ENCODE measurements at regions not wholly inside any gene's neighbourhood (a gene's known extent, or its start where the extent isn't known, plus 50 kb on each side); places are given as distances from the start of the nearest gene placed in this dataset.
A peak's percentile ranks its signal among the peaks of the same experiment; 100 is the strongest.
"Not testable (repeated sequence)": the region's sequence is repeated elsewhere in the genome, so short reads cannot be mapped to it uniquely, and the experiment has no call there.

DNA sequence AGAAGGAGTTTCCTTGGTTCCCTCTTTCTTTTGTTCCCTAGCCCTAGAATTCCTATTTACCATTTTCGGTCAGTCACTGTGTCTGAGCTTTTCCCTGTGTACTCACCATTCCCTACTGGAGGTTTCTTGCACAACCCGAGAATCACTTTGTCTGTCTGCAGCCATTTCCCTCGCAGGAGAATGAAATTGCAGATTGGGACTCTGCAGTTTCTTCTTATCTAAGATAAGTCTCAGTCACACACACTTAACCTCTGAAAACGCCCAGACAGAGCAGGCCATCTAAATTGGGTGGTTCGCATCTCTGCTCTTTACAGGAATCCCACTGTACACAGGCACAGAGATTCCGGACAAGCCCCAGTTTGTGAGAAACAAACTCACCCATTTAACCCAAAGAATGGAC lies 58.6 kb upstream of the CNTNAP2 start:
- no peak for DNase-seq

DNA sequence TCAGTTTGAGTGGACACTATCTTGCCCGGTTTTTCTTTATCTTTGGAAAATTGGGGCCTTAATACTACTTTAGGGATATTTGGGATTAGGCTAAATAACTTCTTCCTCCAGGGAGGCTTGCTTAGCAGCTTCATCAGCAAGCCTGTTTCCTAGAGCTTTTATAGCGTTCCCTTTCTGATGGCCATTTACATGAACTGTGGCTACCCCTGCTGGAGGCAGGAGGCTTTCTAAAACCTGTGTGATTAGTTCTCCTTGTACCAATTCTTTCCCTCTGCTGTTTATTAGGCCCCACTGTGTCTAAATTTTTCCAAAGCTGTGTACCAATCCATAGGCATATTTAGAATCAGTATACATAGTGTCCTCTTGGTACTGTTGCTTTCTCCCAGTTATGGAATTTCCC lies 61.7 kb upstream of the CNTNAP2 start:
- DNase-seq: no peak

DNA sequence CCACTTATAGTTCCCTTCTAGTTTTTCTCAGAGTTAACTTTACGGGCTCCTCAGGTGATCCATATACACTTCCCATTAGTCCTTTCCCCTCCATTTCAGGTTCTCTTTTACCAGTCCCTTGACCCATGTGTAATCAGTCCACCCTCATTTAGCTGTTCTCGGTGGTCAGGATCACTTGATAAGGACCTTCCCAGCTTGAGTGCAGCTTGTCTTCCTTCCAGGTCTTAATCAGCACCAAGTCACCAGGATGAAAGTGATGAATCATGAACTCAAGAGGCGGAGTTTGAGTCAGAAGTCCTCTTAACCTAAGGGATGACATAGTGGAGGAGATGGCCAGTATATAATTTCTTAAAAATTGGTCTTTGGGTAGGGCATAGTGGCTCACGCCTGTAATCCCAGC lies 63.1 kb upstream of the CNTNAP2 start:
- DNase-seq: no peak

DNA sequence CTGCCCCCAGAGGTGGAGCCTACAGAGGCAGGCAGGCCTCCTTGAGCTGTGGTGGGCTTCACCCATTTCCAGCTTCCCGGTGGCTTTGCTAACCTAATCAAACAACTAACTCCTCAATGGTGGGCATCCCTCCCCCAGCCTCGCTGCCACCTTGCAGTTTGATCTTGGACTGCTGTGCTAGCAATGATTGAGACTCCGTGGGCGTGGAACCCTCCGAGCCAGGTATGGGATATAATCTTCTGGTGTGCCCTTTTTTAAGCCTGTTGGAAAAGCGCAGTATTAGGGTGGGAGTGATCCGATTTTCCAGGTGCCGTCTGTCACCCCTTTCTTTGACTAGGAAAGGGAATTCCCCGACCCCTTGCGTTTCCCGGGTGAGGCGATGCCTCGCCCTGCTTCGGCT lies 73.3 kb upstream of the CNTNAP2 start:
- DNase-seq: not testable (repeated sequence)

DNA sequence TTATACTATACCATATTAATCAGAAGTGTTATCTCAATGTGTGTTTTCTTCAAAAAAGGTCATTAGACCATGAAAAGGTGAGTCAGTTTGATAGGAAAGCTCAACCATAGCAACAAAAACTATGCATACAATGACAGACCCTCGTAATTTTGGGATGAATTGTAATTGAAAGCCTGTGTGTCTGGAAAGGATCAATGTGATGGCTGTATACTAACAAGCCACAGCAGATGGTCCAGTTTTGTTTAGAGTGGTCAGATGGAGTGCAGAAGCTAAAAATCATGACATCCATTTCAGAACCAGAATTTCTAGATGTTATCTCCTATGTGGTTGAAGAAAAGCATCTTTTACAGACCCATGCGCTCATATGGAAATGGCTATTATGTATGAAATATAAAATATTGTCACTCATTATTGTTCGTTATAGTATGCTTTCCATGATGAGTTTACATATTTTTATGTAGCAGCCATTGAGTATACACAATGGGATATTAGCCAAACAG lies 88.3 kb upstream of the CNTNAP2 start:
- no peak for DNase-seq

DNA sequence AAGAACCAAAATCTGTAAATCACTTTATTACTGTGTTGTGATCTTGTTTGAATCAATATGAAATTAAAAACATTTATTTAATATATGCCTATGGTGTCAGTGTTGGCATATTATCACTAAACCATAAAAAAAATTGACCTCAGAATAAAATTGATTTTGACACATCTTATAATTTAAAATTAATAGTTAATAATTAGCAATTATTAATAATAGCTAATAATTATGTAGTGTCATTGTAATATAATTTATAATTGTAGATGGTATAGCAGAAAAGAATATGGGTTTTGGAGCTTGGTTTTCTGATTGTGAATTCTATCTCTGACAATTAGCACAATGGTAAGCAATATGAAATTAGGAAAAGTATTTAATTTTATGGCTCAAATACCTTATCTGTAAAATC lies 89.4 kb upstream of the CNTNAP2 start:
- no peak for DNase-seq

DNA sequence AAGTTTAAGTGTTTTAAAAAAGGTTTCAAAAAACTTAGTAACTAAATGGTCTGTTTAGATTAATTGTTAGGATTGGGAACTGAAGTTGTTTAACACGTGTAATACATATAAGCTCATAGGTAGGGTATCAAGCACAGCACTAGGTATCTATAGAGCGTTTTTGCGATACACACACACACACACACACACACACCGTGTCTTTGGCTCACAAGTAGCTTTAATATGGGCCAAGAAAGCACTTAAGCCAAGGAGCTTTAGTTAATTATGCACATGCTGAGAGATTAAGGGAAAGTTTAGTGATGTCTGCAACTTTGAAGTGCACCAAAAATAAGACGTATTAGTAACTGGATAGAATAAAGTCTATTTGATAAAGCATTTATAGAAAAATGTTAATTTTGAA lies 93.8 kb upstream of the CNTNAP2 start:
- DNase-seq: no peak

- DNase-seq: not testable (repeated sequence)
Measured at GRCh38 chr7:146019041-146020004, 97.3 kb upstream of the CNTNAP2 start.

- DNase-seq: not testable (repeated sequence)
Measured at GRCh38 chr7:146017366-146017765, 99.2 kb upstream of the CNTNAP2 start.

DNA sequence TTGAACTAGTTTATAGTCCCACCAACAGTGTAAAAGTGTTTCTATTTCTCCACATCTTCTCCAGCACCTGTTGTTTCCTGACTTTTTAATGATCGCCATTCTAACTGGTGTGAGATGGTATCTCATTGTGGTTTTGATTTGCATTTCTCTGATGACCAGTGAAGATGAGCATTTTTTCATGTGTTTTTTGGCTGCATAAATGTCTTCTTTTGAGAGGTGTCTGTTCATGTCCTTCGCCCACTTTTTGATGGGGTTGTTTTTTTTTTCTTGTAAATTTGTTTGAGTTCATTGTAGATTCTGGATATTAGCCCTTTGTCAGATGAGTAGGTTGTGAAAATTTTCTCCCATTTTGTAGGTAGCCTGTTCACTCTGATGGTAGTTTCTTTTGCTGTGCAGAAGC lies 102.4 kb upstream of the CNTNAP2 start:
- DNase-seq: not testable (repeated sequence)

- no peak for DNase-seq
Measured at GRCh38 chr7:146008293-146008692, 108.3 kb upstream of the CNTNAP2 start.

DNA sequence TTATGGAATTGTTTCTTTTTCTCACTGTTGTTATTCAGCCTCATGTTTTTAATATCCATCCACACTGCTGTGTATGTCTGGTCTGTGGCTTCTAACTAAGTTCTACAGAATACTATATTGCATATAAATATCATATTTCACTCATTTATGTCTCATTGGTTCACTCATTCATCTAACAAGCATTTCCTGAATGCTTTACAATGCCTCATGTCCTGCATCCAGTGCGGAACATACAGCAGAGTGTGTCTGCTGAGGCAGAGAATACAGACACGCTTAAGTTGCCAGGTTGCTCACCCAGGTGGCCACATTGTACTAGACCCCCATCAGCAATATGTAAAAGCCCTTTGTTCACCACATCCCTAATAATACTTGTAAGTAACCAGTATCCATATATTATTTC lies 111.8 kb upstream of the CNTNAP2 start:
- DNase-seq: no peak

GRCh38 chr7:146002431-146003078 lies 114.0 kb upstream of the CNTNAP2 start:
- no peak for DNase-seq

DNA sequence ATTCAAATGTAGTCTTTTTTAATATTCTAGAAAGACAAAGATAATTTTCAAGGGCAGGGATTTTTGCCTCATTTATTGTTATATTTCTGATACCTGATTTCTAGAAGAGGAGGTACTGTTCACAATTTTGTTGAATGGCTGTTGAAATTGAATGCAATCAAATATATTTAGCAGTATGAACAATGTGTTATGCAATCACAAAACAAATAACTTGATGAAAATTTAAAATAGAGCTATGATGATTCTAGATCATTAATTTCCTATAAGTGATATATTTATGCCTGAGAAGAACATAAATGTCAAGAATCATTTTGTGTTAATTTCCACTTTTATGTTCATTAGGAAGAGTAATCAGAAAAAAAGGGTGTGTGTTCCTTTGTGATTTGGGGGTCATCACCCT lies 114.6 kb upstream of the CNTNAP2 start:
- no peak for DNase-seq

DNA sequence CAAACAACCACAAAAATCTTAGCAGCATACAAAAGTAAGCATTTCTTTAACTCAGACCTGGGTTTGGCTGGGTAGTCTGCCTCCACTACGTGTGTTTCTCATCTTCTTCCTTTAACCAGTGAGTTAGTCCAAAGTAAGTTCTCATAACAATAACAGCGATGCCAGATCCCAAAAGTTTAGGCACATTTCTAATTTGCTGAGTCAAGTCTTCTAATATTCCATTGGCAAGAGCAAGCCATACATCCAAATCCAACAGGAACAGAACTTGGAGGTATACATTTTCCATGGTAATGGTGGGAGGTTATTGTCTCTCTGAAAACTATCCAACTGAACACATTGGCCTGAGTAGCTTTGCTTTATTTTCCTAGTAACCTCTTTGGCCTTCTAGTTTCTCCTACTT lies 115.7 kb upstream of the CNTNAP2 start:
- DNase-seq: no peak

GRCh38 chr7:145989469-145989868 lies 127.1 kb upstream of the CNTNAP2 start:
- DNase-seq: no peak

DNA sequence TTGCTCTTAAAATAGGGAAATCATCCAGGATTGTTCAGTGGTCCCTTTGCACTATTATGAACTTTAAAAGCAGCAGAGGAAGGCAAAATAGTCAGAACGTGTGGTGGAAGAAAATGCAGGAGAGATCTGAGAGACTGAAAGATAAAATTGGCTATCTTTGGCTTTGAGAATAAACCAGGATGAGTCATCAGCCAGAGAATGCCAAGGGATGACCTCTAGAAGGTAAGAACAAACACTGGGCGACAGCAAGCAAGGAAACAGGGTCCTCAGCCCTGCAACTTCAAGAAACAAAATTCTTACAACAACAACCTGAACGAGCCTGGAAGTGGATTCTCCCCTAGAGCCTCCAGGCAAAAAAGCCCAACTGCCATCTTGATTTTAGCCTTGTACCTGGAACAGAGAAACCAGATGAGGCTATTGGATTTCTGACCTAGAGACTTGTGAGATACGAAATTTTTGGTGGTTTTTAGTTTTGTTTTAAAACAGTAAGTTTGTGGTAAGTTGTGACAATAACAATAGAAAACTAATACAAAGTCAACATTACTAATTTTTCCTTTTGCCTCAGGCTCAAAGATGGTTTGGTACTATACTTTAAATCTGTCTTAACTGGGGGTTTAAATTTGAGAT lies 130.2 kb upstream of the CNTNAP2 start:
- no peak for DNase-seq

DNA sequence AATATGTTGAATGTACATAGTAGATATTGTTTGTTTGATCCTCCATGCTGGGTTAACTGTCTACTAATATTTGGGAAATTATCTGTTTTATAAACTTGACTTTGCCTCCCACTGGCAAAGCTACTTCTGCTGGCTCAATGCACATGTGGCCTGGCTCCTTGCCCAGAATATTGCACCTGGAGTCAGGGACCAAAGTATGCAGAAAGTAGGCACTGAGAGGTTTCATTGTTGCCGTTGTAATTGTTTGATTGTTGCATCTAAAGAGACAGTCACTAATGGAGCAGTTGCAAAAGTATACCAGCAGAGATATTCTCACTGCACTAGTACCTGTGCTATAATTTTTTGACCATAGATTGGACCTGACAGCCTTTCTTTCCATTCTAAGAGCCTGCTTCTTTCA lies 137.8 kb upstream of the CNTNAP2 start:
- DNase-seq: peak; percentile 85

GRCh38 chr7:145959981-145960380 lies 156.6 kb upstream of the CNTNAP2 start:
- DNase-seq: no peak

DNA sequence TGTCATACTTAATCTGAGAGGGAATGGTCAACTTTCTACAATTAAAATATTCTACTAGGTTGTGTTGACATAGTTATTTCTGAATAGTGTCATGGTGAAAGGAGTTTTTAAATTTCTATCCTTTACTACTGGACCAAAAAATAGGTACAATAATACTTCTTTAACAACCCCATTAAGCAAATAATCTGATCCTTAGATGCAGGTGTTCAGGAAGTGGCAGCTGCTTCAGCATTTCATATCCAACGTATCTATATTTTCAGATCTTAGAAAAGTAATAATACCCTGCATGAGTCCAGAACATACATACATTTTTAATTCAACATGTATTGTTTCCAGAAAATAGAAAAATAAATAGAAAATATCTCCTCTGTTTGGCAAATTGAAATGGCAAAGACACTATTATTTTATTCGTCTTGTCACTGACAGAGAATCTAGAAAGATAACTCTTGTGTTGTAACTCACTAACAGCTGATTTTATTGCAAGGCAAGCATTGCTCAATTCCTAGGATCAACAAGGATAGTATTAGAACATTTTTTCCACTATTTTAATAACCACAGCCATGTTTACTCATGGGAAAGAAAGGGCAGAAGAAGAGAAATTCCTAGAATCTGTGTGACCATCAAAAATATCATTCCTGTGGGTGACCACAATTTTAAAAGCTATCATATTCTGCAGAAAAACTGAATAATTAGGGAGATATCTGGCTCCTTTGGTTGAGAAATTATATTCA lies 159.3 kb upstream of the CNTNAP2 start:
- DNase-seq: no peak

- DNase-seq: no peak
Measured at GRCh38 chr7:145951566-145951965, 165.0 kb upstream of the CNTNAP2 start.

GRCh38 chr7:145928937-145929336 lies 187.7 kb upstream of the CNTNAP2 start:
- no peak for DNase-seq

- DNase-seq: no peak
Measured at GRCh38 chr7:145919712-145920111, 196.9 kb upstream of the CNTNAP2 start.
